NOMO-1 treated with dmso at 0.1 percent for 144 hours (cell line): ENCODE measurements at regions not wholly inside any gene's neighbourhood (a gene's known extent, or its start where the extent isn't known, plus 50 kb on each side); places are given as distances from the start of the nearest gene placed in this dataset.

Experiments
- DNase-seq: peaks from one replicate; lab custom pipeline; 2025; ENCODE audit not compliant: unreplicated experiment; lab: John Stamatoyannopoulos, UW

- DNase-seq: peak; percentile 82
Observed at GRCh38 chr3:72310419-72311380, 525.8 kb upstream of the PROK2 start.

- DNase-seq: no peak
Observed at GRCh38 chr3:72309661-72310418, 524.9 kb upstream of the PROK2 start.

- no peak for DNase-seq
Observed at GRCh38 chr3:72308641-72309040, 523.7 kb upstream of the PROK2 start.

- no peak for DNase-seq
Observed at GRCh38 chr3:72307438-72308115, 522.6 kb upstream of the PROK2 start.

GRCh38 chr3:72306800-72307341 lies 521.9 kb upstream of the PROK2 start:
- DNase-seq: no peak

- no peak for DNase-seq
Observed at GRCh38 chr3:72303926-72304325, 519.0 kb upstream of the PROK2 start.

- DNase-seq: no peak
Observed at GRCh38 chr3:72301779-72302178, 516.8 kb upstream of the PROK2 start.

GRCh38 chr3:72300621-72301020 lies 515.7 kb upstream of the PROK2 start:
- no peak for DNase-seq

GRCh38 chr3:72299823-72300222 lies 514.9 kb upstream of the PROK2 start:
- DNase-seq: no peak

- DNase-seq: no peak
Observed at GRCh38 chr3:72299321-72299802, 514.4 kb upstream of the PROK2 start.

GRCh38 chr3:72298201-72299152 lies 513.5 kb upstream of the PROK2 start:
- no peak for DNase-seq

- no peak for DNase-seq
Observed at GRCh38 chr3:72297481-72297880, 512.5 kb upstream of the PROK2 start.

GRCh38 chr3:72296477-72297111 lies 511.6 kb upstream of the PROK2 start:
- no peak for DNase-seq

- no peak for DNase-seq
Observed at GRCh38 chr3:72295962-72296450, 511.1 kb upstream of the PROK2 start.

GRCh38 chr3:72295276-72295961 lies 510.5 kb upstream of the PROK2 start:
- DNase-seq: no peak

GRCh38 chr3:72290859-72291638 lies 506.1 kb upstream of the PROK2 start:
- no peak for DNase-seq

GRCh38 chr3:72289692-72290071 lies 504.7 kb upstream of the PROK2 start:
- DNase-seq: no peak
